ENCODE measurements at regions not wholly inside any gene's neighbourhood (a gene's known extent, or its start where the extent isn't known, plus 50 kb on each side); places are given as distances from the start of the nearest gene placed in this dataset.

- no peak for TF ChIP-seq CTCF (IDR thresholded peaks at IDR 0.05; ENCODE audit: control insufficient read depth, insufficient read depth, low read depth, low read length, missing control alignments)
- no peak for DNase-seq (ENCODE audit: low read depth)
- no peak overlapping the region for H3K4me3 ChIP-seq (ENCODE audit: control insufficient read depth, low read depth, low read length)
Observed at GRCh38 chr4:13097971-13098370, 386.2 kb downstream of the RAB28 start.

- no peak overlapping the region for H3K4me3 ChIP-seq (ENCODE audit: control insufficient read depth, low read depth, low read length)
- no peak for TF ChIP-seq CTCF (IDR thresholded peaks at IDR 0.05; ENCODE audit: control insufficient read depth, insufficient read depth, low read depth, low read length, missing control alignments)
- no peak for DNase-seq (ENCODE audit: low read depth)
Observed at GRCh38 chr4:13095722-13096121, 388.4 kb downstream of the RAB28 start.

GRCh38 chr4:13093170-13093569, 391.0 kb downstream of the RAB28 start:
- no peak for DNase-seq (ENCODE audit: low read depth)
- TF ChIP-seq CTCF (IDR thresholded peaks at IDR 0.05; ENCODE audit: control insufficient read depth, insufficient read depth, low read depth, low read length, missing control alignments) = no peak
- no peak overlapping the region for H3K4me3 ChIP-seq (ENCODE audit: control insufficient read depth, low read depth, low read length)

GRCh38 chr4:13092702-13093101, 391.4 kb downstream of the RAB28 start:
- no peak for DNase-seq (ENCODE audit: low read depth)
- no peak overlapping the region for H3K4me3 ChIP-seq (ENCODE audit: control insufficient read depth, low read depth, low read length)
- TF ChIP-seq CTCF (IDR thresholded peaks at IDR 0.05; ENCODE audit: control insufficient read depth, insufficient read depth, low read depth, low read length, missing control alignments) = no peak

GRCh38 chr4:13089659-13089998, 394.5 kb downstream of the RAB28 start:
- no peak for TF ChIP-seq CTCF (IDR thresholded peaks at IDR 0.05; ENCODE audit: control insufficient read depth, insufficient read depth, low read depth, low read length, missing control alignments)
- DNase-seq (ENCODE audit: low read depth) = no peak
- H3K4me3 ChIP-seq (ENCODE audit: control insufficient read depth, low read depth, low read length) = no peak overlapping the region

GRCh38 chr4:13088726-13089658, 395.1 kb downstream of the RAB28 start:
- no peak for TF ChIP-seq CTCF (IDR thresholded peaks at IDR 0.05; ENCODE audit: control insufficient read depth, insufficient read depth, low read depth, low read length, missing control alignments)
- no peak for DNase-seq (ENCODE audit: low read depth)
- H3K4me3 ChIP-seq (ENCODE audit: control insufficient read depth, low read depth, low read length) = no peak overlapping the region
